ENCODE measurements at regions not wholly inside any gene's neighbourhood (a gene's known extent, or its start where the extent isn't known, plus 50 kb on each side); places are given as distances from the start of the nearest gene placed in this dataset.

DNA sequence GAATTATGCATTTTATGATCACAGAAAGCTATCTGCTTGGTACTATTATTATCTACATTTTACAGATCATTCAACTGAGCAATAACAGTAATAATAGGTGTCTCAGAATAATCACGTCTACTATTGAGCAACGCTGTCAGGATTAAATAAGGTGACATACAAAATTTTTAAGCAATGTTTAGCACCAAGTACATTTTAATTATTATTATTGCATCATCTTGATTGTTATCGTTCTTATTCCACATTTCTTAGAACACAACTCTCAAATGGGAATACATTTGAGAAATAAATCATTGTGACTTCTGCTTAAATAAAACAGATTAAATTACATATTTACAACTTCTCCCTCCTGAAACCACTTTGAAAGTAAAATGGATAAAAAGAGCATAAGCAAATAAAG is 1083.5 kb upstream of the ADGRL3 start:
- TF ChIP-seq EZH2phosphoT487 (IDR thresholded peaks at IDR 0.05; ENCODE audit: borderline replicate concordance) (no peak), CTCF (conservative IDR thresholded peaks at IDR 0.05; ENCODE audit: low read length) (no peak)
- Histone ChIP-seq H3K9me2 (replicated peaks; ENCODE audit: low read depth, low read length) (no peaks in the 10 kb centered on the region), H3K4me2 (ENCODE audit: low read depth, low read length, poor library complexity, severe bottlenecking) (no peak overlapping the region), H4K20me1 (ENCODE audit: insufficient read depth, low read length, poor library complexity, severe bottlenecking) (no peaks in the 10 kb centered on the region), H3K4me3 (ENCODE audit: low read length, poor library complexity, severe bottlenecking) (no peak overlapping the region), H3K27me3 (ENCODE audit: insufficient read depth, low read length, poor library complexity, severe bottlenecking) (no peaks in the 10 kb centered on the region), H3K36me3 (ENCODE audit: insufficient read depth, low read length) (no peaks in the 10 kb centered on the region), H3K9me3 (ENCODE audit: insufficient read depth, low read depth, low read length) (no peaks in the 10 kb centered on the region), H2AFZ (ENCODE audit: low read length) (no peak overlapping the region), H3F3A (ENCODE audit: low read depth) (no peaks in the 10 kb centered on the region), H3K79me2 (ENCODE audit: insufficient read depth, low read length) (no peaks in the 10 kb centered on the region), H3K9ac (ENCODE audit: low read depth, low read length, poor library complexity, severe bottlenecking) (no peak overlapping the region), H3K4me1 (ENCODE audit: insufficient read depth, low read length, poor library complexity, severe bottlenecking) (no peaks in the 10 kb centered on the region)

GRCh38 chr4:60117726-60118323 is 1082.3 kb upstream of the ADGRL3 start:
- H3K79me2 ChIP-seq (ENCODE audit: insufficient read depth, low read length), result no peaks in the 10 kb centered on the region
- no peaks in the 10 kb centered on the region for H3K36me3 ChIP-seq (ENCODE audit: insufficient read depth, low read length)
- H4K20me1 ChIP-seq (ENCODE audit: insufficient read depth, low read length, poor library complexity, severe bottlenecking), result no peaks in the 10 kb centered on the region
- TF ChIP-seq CTCF (conservative IDR thresholded peaks at IDR 0.05; ENCODE audit: low read length) (no peak), EZH2phosphoT487 (IDR thresholded peaks at IDR 0.05; ENCODE audit: borderline replicate concordance) (no peak)
- no peaks in the 10 kb centered on the region for H3K9me3 ChIP-seq (ENCODE audit: insufficient read depth, low read depth, low read length)
- no peak overlapping the region for H2AFZ ChIP-seq (ENCODE audit: low read length)
- H3K9ac ChIP-seq (ENCODE audit: low read depth, low read length, poor library complexity, severe bottlenecking), result no peak overlapping the region
- H3K9me2 ChIP-seq (replicated peaks; ENCODE audit: low read depth, low read length), result no peaks in the 10 kb centered on the region
- H3F3A ChIP-seq (ENCODE audit: low read depth), result no peaks in the 10 kb centered on the region
- no peaks in the 10 kb centered on the region for H3K27me3 ChIP-seq (ENCODE audit: insufficient read depth, low read length, poor library complexity, severe bottlenecking)
- H3K4me2 ChIP-seq (ENCODE audit: low read depth, low read length, poor library complexity, severe bottlenecking), result no peak overlapping the region
- H3K4me3 ChIP-seq (ENCODE audit: low read length, poor library complexity, severe bottlenecking), result no peak overlapping the region
- no peaks in the 10 kb centered on the region for H3K4me1 ChIP-seq (ENCODE audit: insufficient read depth, low read length, poor library complexity, severe bottlenecking)

- H3K79me2 ChIP-seq (ENCODE audit: insufficient read depth, low read length), result no peaks in the 10 kb centered on the region
- H3K36me3 ChIP-seq (ENCODE audit: insufficient read depth, low read length), result no peaks in the 10 kb centered on the region
- TF ChIP-seq EZH2phosphoT487 (IDR thresholded peaks at IDR 0.05; ENCODE audit: borderline replicate concordance) (no peak), CTCF (conservative IDR thresholded peaks at IDR 0.05; ENCODE audit: low read length) (no peak)
- no peaks in the 10 kb centered on the region for H3K4me1 ChIP-seq (ENCODE audit: insufficient read depth, low read length, poor library complexity, severe bottlenecking)
- H2AFZ ChIP-seq (ENCODE audit: low read length), result no peak overlapping the region
- no peaks in the 10 kb centered on the region for H4K20me1 ChIP-seq (ENCODE audit: insufficient read depth, low read length, poor library complexity, severe bottlenecking)
- no peak overlapping the region for H3K4me3 ChIP-seq (ENCODE audit: low read length, poor library complexity, severe bottlenecking)
- no peaks in the 10 kb centered on the region for H3K9me3 ChIP-seq (ENCODE audit: insufficient read depth, low read depth, low read length)
- H3K4me2 ChIP-seq (ENCODE audit: low read depth, low read length, poor library complexity, severe bottlenecking), result no peak overlapping the region
- no peaks in the 10 kb centered on the region for H3K9me2 ChIP-seq (replicated peaks; ENCODE audit: low read depth, low read length)
- peaks cover 2% of the 10 kb centered on the region; the same call in 1 of the 2 replicates for H3F3A ChIP-seq (ENCODE audit: low read depth)
- no peak overlapping the region for H3K9ac ChIP-seq (ENCODE audit: low read depth, low read length, poor library complexity, severe bottlenecking)
- H3K27me3 ChIP-seq (ENCODE audit: insufficient read depth, low read length, poor library complexity, severe bottlenecking), result no peaks in the 10 kb centered on the region
Measured at GRCh38 chr4:60122820-60123219, 1077.3 kb upstream of the ADGRL3 start.
